ENCODE measurements at regions not wholly inside any gene's neighbourhood (a gene's known extent, or its start where the extent isn't known, plus 50 kb on each side); places are given as distances from the start of the nearest gene placed in this dataset.

- no peak for TF ChIP-seq CTCF (conservative IDR thresholded peaks at IDR 0.05; ENCODE audit: low read depth in 2 of 2)
- TF ChIP-seq EZH2phosphoT487 (IDR thresholded peaks at IDR 0.05; ENCODE audit: unreplicated experiment) = no peak
- TF ChIP-seq POLR2AphosphoS5 (IDR thresholded peaks at IDR 0.05; ENCODE audit: low read depth) = no peak
- no peak for TF ChIP-seq EZH2 (IDR thresholded peaks at IDR 0.05; ENCODE audit: low read depth, unreplicated experiment)
- no peak for TF ChIP-seq REST (IDR thresholded peaks at IDR 0.05; ENCODE audit: unreplicated experiment)
- no peak for TF ChIP-seq CREB1 (CRISPR knock-in tag; IDR thresholded peaks at IDR 0.05; ENCODE audit: low read depth)
- TF ChIP-seq ZNF331 (CRISPR knock-in tag; IDR thresholded peaks at IDR 0.05; ENCODE audit: low read depth) = no peak
- TF ChIP-seq, protein P1, sequence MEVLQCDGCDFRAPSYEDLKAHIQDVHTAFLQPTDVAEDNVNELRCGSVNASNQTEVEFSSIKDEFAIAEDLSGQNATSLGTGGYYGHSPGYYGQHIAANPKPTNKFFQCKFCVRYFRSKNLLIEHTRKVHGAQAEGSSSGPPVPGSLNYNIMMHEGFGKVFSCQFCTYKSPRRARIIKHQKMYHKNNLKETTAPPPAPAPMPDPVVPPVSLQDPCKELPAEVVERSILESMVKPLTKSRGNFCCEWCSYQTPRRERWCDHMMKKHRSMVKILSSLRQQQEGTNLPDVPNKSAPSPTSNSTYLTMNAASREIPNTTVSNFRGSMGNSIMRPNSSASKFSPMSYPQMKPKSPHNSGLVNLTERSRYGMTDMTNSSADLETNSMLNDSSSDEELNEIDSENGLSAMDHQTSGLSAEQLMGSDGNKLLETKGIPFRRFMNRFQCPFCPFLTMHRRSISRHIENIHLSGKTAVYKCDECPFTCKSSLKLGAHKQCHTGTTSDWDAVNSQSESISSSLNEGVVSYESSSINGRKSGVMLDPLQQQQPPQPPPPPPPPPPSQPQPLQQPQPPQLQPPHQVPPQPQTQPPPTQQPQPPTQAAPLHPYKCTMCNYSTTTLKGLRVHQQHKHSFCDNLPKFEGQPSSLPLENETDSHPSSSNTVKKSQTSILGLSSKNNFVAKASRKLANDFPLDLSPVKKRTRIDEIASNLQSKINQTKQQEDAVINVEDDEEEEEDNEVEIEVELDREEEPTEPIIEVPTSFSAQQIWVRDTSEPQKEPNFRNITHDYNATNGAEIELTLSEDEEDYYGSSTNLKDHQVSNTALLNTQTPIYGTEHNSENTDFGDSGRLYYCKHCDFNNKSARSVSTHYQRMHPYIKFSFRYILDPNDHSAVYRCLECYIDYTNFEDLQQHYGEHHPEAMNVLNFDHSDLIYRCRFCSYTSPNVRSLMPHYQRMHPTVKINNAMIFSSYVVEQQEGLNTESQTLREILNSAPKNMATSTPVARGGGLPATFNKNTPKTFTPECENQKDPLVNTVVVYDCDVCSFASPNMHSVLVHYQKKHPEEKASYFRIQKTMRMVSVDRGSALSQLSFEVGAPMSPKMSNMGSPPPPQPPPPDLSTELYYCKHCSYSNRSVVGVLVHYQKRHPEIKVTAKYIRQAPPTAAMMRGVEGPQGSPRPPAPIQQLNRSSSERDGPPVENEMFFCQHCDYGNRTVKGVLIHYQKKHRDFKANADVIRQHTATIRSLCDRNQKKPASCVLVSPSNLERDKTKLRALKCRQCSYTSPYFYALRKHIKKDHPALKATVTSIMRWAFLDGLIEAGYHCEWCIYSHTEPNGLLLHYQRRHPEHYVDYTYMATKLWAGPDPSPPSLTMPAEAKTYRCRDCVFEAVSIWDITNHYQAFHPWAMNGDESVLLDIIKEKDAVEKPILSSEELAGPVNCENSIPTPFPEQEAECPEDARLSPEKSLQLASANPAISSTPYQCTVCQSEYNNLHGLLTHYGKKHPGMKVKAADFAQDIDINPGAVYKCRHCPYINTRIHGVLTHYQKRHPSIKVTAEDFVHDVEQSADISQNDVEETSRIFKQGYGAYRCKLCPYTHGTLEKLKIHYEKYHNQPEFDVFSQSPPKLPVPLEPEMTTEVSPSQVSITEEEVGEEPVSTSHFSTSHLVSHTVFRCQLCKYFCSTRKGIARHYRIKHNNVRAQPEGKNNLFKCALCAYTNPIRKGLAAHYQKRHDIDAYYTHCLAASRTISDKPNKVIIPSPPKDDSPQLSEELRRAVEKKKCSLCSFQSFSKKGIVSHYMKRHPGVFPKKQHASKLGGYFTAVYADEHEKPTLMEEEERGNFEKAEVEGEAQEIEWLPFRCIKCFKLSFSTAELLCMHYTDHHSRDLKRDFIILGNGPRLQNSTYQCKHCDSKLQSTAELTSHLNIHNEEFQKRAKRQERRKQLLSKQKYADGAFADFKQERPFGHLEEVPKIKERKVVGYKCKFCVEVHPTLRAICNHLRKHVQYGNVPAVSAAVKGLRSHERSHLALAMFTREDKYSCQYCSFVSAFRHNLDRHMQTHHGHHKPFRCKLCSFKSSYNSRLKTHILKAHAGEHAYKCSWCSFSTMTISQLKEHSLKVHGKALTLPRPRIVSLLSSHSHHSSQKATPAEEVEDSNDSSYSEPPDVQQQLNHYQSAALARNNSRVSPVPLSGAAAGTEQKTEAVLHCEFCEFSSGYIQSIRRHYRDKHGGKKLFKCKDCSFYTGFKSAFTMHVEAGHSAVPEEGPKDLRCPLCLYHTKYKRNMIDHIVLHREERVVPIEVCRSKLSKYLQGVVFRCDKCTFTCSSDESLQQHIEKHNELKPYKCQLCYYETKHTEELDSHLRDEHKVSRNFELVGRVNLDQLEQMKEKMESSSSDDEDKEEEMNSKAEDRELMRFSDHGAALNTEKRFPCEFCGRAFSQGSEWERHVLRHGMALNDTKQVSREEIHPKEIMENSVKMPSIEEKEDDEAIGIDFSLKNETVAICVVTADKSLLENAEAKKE (CRISPR knock-in tag; IDR thresholded peaks at IDR 0.05) = no peak
- TF ChIP-seq STAT1 (IDR thresholded peaks at IDR 0.05; ENCODE audit: unreplicated experiment) = no peak
- TF ChIP-seq JUNB (IDR thresholded peaks at IDR 0.05; ENCODE audit: unreplicated experiment) = no peak
- no peak for TF ChIP-seq ETS1 (IDR thresholded peaks at IDR 0.05)
- TF ChIP-seq ZNF114 (CRISPR knock-in tag; IDR thresholded peaks at IDR 0.05) = no peak
- TF ChIP-seq NANOG (IDR thresholded peaks at IDR 0.05; ENCODE audit: borderline replicate concordance) = no peak
These were observed 178.2 kb upstream of the GOLIM4 start for GRCh38 chr3:168273917-168274316.

All from GM23338 (cell line).